ENCODE measurements at regions not wholly inside any gene's neighbourhood (a gene's known extent, or its start where the extent isn't known, plus 50 kb on each side); places are given as distances from the start of the nearest gene placed in this dataset.

DNA sequence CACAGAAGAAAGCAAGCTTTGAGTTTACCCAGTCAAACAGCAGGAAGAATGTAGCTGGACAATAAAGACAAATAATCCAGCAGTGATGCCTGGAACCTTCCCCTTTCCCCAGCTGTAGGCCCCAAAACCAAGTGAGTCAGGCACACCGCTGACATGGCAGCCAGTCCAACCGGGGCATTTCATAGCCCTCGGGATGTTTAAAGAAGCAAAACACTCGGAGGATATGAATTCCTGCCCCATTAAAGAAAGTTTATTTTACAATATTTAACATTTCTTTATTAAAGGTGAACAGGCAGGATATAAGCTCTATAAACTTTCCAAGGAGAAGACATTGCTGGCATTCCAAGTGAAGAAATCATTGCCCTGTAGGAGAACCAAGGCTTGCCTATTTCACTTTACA lies 507.6 kb upstream of the TNP1 start:
- TF ChIP-seq, protein P1, sequence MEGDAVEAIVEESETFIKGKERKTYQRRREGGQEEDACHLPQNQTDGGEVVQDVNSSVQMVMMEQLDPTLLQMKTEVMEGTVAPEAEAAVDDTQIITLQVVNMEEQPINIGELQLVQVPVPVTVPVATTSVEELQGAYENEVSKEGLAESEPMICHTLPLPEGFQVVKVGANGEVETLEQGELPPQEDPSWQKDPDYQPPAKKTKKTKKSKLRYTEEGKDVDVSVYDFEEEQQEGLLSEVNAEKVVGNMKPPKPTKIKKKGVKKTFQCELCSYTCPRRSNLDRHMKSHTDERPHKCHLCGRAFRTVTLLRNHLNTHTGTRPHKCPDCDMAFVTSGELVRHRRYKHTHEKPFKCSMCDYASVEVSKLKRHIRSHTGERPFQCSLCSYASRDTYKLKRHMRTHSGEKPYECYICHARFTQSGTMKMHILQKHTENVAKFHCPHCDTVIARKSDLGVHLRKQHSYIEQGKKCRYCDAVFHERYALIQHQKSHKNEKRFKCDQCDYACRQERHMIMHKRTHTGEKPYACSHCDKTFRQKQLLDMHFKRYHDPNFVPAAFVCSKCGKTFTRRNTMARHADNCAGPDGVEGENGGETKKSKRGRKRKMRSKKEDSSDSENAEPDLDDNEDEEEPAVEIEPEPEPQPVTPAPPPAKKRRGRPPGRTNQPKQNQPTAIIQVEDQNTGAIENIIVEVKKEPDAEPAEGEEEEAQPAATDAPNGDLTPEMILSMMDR (IDR thresholded peaks at IDR 0.05) = no peak

DNA sequence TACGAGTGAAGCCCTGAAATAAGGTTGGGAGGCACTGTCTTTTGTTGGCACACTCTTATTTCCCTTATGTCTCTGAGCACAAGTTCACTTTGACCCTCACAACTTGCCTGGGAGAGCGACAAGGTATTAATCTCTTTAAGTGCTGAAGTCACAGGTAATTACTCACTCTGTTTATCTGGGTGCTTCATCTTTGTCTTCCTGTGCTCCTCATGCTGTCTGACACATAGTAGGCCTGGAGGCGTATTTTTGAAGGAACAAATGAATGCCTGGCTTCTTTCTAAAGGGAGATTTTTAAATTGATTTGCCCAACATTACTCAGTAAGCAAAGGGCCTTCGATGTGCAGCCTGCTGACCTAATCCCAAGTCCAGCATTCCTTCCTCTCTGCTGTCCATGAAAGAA lies 507.1 kb upstream of the TNP1 start:
- TF ChIP-seq, protein P1 (IDR thresholded peaks at IDR 0.05) = no peak

DNA sequence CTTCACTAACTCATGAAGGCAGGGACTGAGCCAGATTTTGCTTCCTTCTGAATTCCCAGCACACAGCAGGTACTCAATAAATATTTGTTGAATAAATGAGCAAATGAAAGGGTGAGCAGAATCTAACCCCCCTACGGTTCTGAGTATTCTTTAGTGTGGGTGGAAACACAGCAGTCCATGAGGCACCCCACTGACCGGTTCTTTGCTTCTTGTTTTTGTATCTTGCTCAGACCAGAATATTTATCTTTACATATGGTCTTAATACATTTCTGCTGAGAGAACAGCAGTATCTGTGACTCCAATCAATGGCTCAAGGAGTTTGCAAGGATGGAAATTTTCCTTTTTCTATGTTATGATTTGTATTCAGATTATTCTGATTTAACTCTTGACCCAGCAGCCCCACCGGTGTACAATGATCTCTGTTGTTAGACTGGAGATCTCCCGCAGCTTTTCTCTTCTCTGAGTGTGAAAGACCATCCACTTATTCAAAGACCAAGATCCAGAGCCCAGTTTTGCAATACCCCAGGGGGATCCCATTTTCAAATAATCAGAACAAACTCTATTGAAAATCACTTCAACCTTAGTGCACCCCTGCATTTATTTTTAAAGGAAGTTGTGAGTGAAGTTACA lies 506.5 kb upstream of the TNP1 start:
- TF ChIP-seq, protein P1 (IDR thresholded peaks at IDR 0.05) = no peak

DNA sequence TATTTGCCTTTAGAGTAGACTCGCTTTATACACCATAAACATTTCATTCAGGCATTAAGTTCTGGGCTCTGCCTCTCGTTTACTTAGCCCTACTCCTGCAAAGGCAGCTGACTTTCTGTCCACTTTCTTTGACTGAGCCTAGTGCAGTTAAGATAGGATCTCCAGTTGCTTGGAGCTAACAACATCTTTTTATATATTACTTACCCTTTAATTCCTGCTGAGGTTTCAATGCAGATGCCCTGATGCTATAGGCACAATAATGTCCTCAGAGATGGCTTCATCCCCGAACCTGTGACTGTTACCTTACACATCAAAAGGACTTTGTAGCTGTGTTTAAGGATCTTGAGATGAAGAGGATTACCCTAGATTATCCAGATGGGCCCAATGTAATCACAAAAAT lies 505.8 kb upstream of the TNP1 start:
- TF ChIP-seq, protein P1 (IDR thresholded peaks at IDR 0.05) = no peak

DNA sequence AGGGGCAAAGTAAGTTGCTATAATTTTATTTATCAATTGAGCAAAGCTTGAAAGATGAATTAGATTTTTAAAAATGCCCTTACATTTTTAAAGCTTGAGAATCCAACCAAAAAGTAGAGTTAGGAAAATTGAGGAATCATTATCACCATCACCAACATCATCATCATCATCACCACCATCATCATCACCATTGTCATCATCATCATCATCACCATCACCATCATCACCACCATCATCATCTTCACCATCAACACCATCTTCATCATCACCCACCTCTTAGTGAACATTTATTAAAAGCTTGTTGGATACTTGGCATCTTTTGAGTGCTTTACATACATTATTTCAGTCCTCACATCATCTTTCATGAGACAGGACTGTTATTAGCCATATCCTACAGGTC lies 504.4 kb upstream of the TNP1 start:
- TF ChIP-seq, protein P1 (IDR thresholded peaks at IDR 0.05) = no peak

DNA sequence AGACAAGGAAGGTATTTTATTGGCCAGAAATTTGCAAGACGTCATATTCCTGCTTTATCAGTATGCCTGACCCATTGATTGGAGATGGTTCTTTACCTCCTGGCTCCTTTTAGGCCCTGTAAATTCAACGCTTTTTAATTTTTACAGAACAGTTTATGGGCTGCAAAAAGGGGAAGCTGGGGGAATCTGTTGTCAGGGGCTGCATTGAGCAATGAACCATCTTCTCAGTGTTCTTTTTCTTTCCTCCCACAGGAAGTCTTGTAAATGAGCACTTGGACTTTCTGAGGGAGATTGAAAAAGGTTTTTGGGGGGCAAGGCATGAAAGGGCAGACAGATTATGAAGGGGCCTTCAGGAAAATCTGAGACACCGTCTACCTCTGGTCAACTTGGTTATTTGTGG lies 503.6 kb upstream of the TNP1 start:
- TF ChIP-seq, protein P1 (IDR thresholded peaks at IDR 0.05) = no peak

DNA sequence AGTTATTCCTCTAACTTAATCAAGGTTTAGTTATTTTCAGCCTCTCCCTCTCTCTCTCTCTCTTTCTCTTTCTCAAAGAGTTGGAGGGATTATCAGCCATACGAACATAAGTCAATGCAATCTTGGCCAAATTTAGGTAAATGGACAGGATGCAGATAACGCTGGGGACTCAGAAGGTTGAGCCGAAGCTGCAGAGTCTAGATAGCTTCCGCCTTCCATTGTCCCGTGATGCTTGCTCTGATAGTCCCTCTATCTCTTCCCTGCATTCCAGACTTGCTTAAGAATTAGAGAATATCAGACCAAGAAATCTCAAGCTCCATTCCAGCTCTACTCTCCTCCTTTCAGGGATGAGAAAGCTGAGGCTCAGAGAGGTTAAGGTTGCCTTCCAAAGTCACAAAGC lies 502.8 kb upstream of the TNP1 start:
- TF ChIP-seq, protein P1 (IDR thresholded peaks at IDR 0.05) = no peak

DNA sequence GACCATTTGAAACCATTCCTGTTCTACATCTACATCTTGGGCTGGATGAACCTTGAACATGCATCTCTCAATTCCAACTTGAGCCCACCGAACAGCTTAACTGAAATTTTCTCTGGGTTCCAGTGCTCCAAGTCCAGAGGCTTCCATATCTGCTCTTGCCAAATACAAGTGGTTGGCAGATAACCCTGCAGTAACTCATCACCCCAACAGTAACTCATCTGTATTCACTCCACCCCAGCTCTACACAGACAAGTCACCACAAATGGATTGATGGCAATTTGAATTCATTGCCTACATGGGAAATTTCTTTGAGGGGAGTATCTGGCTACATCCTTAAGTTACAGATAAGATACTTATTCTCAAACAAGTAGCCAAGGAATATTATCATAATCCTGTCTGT lies 502.4 kb upstream of the TNP1 start:
- TF ChIP-seq, protein P1 (IDR thresholded peaks at IDR 0.05) = no peak
